AG04450 (cell line): ENCODE measurements at regions not wholly inside any gene's neighbourhood (a gene's known extent, or its start where the extent isn't known, plus 50 kb on each side); places are given as distances from the start of the nearest gene placed in this dataset.
"Not testable (repeated sequence)": the region's sequence is repeated elsewhere in the genome, so short reads cannot be mapped to it uniquely, and the experiment has no call there.

Experiments used
- CTCF ChIA-PET: fragments of 300-600, 350-600 bp; formaldehyde crosslinking; extraction: SDS; loops from one replicate; lab custom pipeline; 2022; ENCODE audit warnings: antibody characterized with exemption, inconsistent platforms; lab: Charles Lee
- POLR2A ChIA-PET: fragments of 350-600 bp; formaldehyde crosslinking; extraction: SDS; loops from one replicate; lab custom pipeline; 2021; ENCODE audit warnings: antibody characterized with exemption, inconsistent platforms; lab: Yijun Ruan, JAX
- DNase-seq: peaks from one replicate; pipeline ENCODE4 v3.0.0-alpha.2; 2011; ENCODE audit warnings: low read depth, low spot score
- H3K27ac ChIP-seq: one replicate; pipeline ENCODE4 v1.5.1; 2012; ENCODE audit warnings: low read depth, low read length, control low read depth
- H3K27me3 ChIP-seq: one replicate; pipeline ENCODE4 v1.6.0; 2012; ENCODE audit warnings: low read length; ENCODE audit not compliant: control insufficient read depth, insufficient read depth
- H3K4me3 ChIP-seq: 2 replicates; pipeline ENCODE4 v1.5.1; 2011; ENCODE audit warnings: mild to moderate bottlenecking, low read depth, low read length, control low read depth
- H3K9me3 ChIP-seq: 2 replicates; pipeline ENCODE4 v1.5.1; 2012; ENCODE audit warnings: low read length; ENCODE audit not compliant: control insufficient read depth, insufficient read depth
- TF ChIP-seq, protein P1 (sequence below): IDR thresholded peaks from 2 replicates; pipeline ENCODE4 v1.5.1; 2011; ENCODE audit warnings: low read depth, low read length, control low read depth, inconsistent platforms

DNA sequence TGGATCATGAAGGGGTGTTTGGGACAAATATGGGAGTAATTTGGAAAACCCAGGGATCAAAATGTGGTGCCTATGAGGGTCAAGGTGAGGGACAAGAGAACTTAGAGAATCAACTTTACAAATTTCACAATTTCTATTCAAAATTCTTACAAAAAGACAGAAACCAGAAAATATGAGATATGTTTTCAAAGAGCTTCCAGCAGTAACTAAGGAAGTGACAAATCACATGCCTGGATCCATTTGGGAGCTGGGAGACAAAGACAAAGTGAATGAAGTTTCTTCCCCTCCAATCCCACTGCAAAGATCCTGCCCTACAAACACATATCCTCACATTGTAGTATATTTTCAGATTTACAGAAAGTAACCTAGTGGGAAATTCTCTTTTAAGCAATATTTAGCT lies 235.0 kb upstream of the VLDLR start:
- Histone ChIP-seq H3K4me3 (no peak overlapping the region), H3K27me3 (no peaks in the 10 kb centered on the region), H3K9me3 (no peaks in the 10 kb centered on the region), H3K27ac (no peak overlapping the region)
- no peak for DNase-seq
- TF ChIP-seq, protein P1, sequence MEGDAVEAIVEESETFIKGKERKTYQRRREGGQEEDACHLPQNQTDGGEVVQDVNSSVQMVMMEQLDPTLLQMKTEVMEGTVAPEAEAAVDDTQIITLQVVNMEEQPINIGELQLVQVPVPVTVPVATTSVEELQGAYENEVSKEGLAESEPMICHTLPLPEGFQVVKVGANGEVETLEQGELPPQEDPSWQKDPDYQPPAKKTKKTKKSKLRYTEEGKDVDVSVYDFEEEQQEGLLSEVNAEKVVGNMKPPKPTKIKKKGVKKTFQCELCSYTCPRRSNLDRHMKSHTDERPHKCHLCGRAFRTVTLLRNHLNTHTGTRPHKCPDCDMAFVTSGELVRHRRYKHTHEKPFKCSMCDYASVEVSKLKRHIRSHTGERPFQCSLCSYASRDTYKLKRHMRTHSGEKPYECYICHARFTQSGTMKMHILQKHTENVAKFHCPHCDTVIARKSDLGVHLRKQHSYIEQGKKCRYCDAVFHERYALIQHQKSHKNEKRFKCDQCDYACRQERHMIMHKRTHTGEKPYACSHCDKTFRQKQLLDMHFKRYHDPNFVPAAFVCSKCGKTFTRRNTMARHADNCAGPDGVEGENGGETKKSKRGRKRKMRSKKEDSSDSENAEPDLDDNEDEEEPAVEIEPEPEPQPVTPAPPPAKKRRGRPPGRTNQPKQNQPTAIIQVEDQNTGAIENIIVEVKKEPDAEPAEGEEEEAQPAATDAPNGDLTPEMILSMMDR, result no peak
- ChIA-PET CTCF (no interaction called here), POLR2A (no interaction called here)

DNA sequence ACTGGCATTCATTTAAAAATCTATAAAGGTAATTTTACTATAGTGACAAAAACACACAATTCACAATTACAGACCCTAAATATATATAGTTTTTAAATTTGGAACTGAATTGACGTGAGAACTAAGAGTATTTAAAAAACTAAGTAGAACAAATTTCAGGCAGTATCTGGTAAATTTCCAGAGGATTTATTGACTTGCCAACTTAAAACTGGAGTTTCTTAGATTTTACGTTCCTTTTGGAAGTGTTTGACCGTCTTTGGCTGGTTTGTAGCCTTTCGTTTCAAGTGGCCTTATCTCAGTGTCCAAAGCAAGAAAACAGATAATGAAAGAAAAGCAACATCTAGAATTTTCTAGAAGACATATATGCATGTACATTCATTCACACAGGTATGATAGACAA lies 234.4 kb upstream of the VLDLR start:
- Histone ChIP-seq H3K27me3 (no peaks in the 10 kb centered on the region), H3K9me3 (no peaks in the 10 kb centered on the region), H3K27ac (no peak overlapping the region), H3K4me3 (no peak overlapping the region)
- POLR2A ChIA-PET, result no interaction called here
- CTCF ChIA-PET, result no interaction called here
- TF ChIP-seq, protein P1, result no peak
- DNase-seq, result no peak

DNA sequence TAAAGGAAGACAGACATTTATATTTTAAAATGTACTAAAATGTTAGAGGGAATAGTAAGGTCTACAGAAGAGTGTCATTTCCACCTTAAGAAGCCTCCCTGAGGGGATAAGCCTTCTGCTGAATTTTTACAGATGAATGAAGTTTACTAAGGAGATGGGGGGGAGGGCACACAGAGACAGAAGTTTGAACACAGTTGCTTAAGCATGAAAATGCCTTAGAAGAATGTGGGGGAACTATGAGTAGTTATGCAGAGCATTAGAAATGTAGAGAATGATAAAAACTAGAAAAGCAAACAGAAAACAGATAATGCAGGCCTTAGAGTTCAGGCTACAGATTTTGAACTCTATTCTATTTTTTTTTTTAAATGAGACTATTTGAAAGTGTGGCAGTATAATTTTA lies 232.2 kb upstream of the VLDLR start:
- no peak for DNase-seq
- H3K27me3 ChIP-seq, result no peaks in the 10 kb centered on the region
- TF ChIP-seq, protein P1, result no peak
- ChIA-PET CTCF (no interaction called here), POLR2A (no interaction called here)
- H3K9me3 ChIP-seq, result no peaks in the 10 kb centered on the region
- no peak overlapping the region for H3K27ac ChIP-seq
- no peak overlapping the region for H3K4me3 ChIP-seq

DNA sequence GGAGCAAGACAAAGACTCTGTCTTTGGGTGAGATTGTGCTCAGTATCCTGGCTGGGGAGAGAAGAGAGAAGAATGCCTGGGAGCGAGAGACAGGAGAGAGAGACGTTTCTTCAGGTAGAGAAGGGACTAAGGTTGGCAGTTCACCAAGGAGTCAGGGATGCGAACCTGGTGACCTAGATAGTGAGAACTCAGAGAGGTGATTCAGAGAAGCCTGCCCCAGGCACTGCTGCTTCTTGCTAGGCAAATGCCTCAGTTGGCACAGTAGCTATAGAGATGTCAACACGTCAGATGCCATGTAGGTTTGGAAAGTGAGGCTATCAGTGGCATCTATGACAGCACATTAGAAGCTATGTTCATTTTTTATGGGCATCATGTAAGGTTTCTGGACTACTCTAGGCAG lies 231.6 kb upstream of the VLDLR start:
- CTCF ChIA-PET, result interaction anchor here (0.6 kb wide), 1 partner anchor 14 kb away, joined by 3 read pairs; no protein-coding TSS in a partner anchor
- Histone ChIP-seq H3K27ac (no peak overlapping the region), H3K4me3 (no peak overlapping the region), H3K9me3 (no peaks in the 10 kb centered on the region), H3K27me3 (no peaks in the 10 kb centered on the region)
- POLR2A ChIA-PET, result no interaction called here
- TF ChIP-seq, protein P1, result no peak
- no peak for DNase-seq

DNA sequence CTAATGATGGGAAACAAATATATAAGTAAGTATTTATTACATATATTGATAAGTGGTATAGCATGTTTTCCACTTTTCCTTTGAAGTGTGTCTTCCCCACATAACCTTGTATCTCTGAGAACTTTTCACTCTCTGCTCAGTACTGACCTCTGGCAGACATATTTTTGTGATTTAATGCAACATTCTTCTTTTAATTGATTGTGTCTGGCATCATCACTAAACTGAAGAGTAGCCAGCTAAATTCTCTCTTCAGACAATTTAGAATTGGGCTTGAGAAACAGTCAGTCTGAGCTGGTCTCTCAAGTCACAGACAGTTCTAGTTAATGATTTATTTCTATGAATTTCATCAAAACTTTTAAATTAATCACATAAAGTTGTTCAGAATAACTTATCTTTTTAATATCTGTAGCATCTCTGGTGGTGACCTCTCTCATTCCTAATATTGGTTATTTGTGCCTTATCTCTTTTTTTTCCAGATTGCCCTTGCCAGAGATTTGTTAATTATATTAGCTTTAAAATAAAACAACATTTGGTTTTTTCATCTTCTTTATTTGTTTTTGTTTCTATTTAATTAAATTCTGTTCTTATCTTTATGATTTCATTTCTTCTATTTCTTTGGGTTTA lies 230.0 kb upstream of the VLDLR start:
- H3K27me3 ChIP-seq, H3K9me3 ChIP-seq, CTCF ChIA-PET, POLR2A ChIA-PET, H3K27ac ChIP-seq, DNase-seq, H3K4me3 ChIP-seq: not testable (repeated sequence)

DNA sequence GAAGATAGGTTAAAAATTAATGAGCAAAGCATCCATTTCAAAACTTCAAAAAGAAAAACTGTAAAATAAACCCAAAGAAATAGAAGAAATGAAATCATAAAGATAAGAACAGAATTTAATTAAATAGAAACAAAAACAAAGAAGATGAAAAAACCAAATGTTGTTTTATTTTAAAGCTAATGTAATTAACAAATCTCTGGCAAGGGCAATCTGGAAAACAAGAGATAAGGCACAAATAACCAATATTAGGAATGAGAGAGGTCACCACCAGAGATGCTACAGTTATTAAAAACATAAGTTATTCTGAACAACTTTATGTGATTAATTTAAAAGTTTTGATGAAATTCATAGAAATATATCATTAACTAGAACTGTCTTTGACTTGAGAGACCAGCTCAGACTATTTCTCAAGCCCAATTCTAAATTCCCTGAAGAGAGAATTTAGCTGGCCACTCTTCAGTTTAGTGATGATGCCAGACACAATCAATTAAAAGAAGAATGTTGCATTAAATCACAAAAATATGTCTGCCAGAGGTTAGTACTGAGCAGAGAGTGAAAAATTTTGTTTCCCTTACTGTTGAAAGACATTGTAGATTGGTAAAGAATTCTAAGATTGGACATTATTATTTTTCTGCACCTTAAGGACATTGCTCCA lies 227.4 kb upstream of the VLDLR start:
- DNase-seq, H3K9me3 ChIP-seq, H3K27me3 ChIP-seq, H3K4me3 ChIP-seq, POLR2A ChIA-PET, H3K27ac ChIP-seq, CTCF ChIA-PET: not testable (repeated sequence)
